GM12865 (cell line): ENCODE measurements at regions not wholly inside any gene's neighbourhood (a gene's known extent, or its start where the extent isn't known, plus 50 kb on each side); places are given as distances from the start of the nearest gene placed in this dataset.

ENCODE experiments used
- DNase-seq: peaks from one replicate; pipeline ENCODE4 v3.0.0; 2010; ENCODE audit warnings: low read depth
- H3K4me3 ChIP-seq: 2 replicates; pipeline ENCODE4 v1.5.1; 2011; ENCODE audit warnings: mild to moderate bottlenecking, low read depth, low read length, control low read depth
- TF ChIP-seq, protein P1 (sequence below): IDR thresholded peaks from 2 replicates; pipeline ENCODE4 v1.5.1; 2011; ENCODE audit warnings: low read length, control low read depth, low read depth, inconsistent platforms; ENCODE audit not compliant: insufficient read depth; ENCODE audit errors: missing control alignments

DNA sequence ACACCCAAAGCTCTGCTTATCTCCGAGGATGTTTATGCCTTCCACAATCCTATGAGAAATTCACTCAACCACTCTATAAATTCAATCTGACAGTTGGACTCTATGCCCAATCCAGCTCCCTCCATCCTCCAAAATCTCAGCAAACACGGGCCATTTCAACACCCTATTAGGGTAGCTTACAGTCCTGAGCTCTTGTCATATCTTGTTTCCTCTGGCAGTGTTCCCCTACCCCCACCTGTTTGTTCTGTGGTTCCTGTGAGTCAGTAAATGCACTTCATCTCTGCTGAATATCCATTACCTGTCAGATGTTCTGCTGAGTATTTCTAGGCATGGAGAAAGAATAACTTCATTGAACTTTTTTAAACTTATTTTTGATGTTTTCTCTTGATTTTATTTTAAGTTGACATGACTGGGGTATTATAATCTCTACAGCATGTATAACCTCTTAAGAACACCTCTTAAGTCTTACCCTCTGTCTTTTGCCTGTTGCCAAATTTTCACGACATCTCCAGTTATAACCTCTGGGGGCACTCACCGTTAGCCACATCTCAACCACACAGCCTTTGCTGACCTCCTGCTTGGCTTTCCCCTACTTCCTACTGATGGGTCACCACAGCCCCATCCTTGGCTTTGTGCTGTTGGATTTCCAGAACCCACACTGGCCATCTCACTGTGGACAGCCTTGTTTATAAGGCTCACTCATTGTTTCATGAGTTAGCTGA is 317.0 kb upstream of the TMPO start:
- DNase-seq: no peak
- TF ChIP-seq, protein P1, sequence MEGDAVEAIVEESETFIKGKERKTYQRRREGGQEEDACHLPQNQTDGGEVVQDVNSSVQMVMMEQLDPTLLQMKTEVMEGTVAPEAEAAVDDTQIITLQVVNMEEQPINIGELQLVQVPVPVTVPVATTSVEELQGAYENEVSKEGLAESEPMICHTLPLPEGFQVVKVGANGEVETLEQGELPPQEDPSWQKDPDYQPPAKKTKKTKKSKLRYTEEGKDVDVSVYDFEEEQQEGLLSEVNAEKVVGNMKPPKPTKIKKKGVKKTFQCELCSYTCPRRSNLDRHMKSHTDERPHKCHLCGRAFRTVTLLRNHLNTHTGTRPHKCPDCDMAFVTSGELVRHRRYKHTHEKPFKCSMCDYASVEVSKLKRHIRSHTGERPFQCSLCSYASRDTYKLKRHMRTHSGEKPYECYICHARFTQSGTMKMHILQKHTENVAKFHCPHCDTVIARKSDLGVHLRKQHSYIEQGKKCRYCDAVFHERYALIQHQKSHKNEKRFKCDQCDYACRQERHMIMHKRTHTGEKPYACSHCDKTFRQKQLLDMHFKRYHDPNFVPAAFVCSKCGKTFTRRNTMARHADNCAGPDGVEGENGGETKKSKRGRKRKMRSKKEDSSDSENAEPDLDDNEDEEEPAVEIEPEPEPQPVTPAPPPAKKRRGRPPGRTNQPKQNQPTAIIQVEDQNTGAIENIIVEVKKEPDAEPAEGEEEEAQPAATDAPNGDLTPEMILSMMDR: no peak
- no peak overlapping the region for H3K4me3 ChIP-seq

DNA sequence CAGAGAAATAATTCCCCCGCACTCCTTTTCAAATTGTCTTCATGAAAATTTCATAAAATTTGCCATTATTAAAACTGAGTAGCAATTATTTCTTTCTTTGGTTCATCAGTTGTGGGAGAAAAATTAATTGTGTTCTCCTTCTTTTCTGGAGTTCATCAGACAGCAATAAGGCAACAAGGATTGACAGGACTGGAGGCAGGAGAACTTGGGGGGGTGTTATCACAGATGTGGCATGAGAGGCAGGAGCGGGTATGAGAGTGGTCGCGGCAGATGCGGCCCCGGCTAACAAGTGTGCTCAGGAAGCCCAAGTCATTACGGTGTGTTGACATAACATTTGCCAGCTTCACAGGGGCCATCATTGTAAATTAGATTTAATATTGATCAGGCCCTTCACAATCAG is 306.6 kb upstream of the TMPO start:
- no peak overlapping the region for H3K4me3 ChIP-seq
- no peak for DNase-seq
- TF ChIP-seq, protein P1: no peak

DNA sequence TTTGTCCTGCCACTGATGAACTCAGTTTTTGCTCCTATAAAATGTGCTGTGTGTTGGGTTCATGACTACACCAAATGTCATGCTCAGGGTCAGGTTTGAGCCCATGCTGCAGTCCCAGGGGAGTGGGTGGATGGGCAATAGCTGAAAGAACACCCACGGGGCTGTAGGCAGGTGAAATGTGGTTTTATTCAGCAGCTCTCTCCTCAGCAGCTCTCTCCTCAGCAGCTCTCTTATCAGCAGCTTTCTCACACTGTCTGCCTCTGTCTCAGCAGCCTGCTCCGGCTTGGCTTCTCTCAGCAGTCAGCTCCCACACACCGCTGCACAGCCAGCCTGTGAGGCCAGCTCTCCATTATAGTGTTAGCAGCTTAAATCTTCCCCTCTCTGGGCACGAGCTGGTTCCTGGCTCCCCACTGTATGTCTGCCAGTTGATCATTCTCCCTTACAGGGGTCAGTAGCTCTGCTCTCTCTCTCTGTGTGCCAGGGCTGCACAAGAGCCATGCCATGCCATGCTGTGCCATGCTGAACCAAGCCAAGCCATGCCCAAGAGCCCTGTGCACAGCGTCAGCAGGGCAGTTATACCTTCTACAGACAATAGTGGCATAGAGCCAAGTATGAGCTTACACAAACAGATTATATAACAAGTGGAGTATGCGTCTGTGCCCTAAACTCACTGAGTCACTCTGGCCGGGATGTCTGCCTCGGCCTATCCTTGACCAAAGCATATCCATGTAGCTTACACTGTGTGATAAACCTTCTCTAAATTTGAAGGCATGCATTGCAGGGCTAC is 303.3 kb upstream of the TMPO start:
- no peak for DNase-seq
- TF ChIP-seq, protein P1: no peak
- H3K4me3 ChIP-seq: no peak overlapping the region

DNA sequence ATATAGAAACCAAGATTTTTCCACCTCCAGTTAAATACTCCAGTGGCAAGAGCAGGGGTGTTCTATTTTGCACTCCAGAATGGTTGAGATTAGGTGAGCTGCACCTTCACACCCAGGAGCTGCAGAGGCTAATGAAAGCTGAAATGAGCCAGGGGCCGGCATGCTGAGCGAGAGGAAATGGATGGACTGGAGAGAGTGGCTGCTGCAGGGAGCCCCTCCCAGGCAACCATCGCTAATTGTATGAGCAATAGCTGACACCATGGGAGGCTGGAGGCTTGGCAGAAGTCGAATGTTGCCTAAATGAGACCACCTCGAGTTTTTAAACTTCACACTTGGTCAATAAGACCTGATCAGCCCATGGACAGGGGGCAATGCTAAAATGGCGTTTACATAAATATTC is 301.8 kb upstream of the TMPO start:
- TF ChIP-seq, protein P1: no peak
- no peak overlapping the region for H3K4me3 ChIP-seq
- DNase-seq: no peak

DNA sequence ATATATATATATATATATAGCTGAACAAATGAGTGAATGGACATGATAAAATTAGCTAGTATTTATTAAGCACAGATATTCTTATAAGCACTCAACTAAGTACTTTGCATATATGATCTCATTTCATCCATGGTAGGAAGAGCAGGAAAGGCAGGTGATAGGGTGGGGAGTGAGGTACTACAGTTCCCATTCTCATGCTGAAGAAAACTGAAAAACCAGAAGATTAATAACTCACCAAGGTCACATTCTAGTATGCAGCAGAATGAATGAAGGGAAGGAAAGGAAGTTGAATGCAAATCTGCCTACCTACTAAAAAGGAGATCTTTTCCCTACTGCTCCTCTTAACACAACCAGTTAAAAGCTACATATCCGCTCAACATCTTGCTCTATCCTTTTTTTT is 298.1 kb upstream of the TMPO start:
- DNase-seq: no peak
- TF ChIP-seq, protein P1: no peak
- H3K4me3 ChIP-seq: no peak overlapping the region

DNA sequence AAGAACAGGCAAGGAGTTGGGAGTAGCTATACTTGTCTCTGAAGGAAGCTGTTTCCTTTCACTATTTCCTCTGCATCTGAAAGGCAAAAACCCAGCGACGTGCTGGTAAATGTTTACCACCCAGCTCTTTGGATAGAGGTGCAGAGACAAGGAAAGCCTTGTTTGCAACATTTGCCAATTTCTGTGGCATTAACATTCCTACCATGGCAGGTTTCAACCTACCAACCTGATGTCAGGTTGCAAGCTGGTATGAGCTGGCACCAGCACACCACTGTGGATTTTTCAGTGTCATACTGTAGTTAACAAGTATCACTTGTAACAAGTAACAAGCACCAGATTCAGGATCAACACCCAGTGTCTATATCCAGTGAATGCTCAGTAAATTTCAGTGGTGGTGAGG is 294.8 kb upstream of the TMPO start:
- H3K4me3 ChIP-seq: no peak overlapping the region
- DNase-seq: no peak
- TF ChIP-seq, protein P1: no peak
